ENCODE measurements at regions not wholly inside any gene's neighbourhood (a gene's known extent, or its start where the extent isn't known, plus 50 kb on each side); places are given as distances from the start of the nearest gene placed in this dataset.
"Not testable (repeated sequence)": the region's sequence is repeated elsewhere in the genome, so short reads cannot be mapped to it uniquely, and the experiment has no call there.

DNA sequence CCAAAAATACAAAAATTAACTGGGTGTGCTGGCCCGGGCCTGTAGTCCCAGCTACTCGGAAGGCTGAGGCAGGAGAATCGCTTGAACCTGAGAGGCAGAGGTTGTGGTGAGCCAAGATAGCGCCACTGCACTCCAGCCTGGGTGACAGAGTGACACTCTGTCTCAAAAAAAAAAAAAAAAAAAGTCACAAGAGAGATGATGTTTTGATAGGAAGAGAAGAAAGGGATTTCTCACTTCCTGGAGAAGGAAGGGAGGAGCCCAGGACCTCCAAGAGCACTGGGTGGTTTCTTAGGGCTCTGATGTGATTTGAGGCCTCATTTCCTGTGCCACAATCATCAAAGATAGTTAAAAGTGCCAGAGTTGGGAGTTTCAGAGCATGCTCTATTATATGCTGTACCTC lies 1048.3 kb downstream of the BCL11B start:
- DNase-seq: not testable (repeated sequence)

DNA sequence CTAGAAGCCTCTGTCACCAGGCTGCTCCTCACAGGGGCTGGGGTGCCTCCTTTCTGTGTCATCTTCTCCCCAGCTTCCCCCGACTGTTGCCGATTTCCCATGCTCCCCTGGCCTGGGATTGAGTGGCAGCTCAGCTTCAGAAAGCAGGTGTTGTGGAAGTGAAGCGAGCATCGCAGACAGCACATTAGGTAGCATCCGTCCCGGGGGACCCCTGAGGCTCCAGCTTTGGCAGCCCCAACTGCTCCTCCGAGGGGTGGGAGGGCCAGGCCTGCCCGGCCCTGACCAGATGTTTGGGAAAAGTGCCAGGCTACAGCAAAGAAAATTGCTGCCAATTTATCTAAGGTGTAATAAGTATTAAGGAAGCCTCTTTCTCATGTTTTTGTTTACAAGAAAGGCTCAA lies 1045.6 kb downstream of the BCL11B start:
- DNase-seq: no peak

DNA sequence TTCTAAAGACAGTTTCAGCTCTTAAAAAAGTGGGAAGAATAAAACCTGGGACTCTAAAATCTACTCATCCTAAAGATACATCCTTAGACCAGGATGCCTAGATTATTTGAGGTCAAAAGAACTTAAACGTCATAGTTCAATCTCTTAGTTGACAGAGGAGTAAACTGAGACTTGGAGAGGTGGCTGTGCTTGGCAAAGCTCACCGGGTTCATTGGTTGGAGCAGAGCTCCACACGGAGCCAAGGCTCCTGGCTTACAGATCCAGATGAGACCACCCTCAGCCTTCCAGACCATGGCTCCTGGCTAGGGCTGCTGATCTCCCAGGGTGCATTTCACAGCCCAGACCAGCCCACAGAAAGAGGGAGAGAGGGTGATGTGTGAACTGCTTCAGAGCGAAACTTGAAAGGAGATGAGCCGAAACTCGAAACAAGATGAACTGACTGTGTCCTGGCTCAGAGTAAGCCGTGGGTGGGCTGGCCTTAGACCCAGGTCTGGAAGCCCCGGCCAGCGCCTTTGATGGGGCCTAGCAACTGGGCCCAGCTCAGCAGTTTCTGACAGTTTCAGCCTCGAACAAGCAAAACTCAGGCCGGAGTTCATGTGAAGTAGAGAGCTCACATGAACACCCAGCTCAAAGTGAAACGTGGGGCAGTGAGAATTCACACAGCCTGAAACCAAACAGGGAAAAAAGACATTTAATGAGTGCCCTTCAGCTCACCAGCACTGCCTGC lies 1044.8 kb downstream of the BCL11B start:
- DNase-seq: no peak

DNA sequence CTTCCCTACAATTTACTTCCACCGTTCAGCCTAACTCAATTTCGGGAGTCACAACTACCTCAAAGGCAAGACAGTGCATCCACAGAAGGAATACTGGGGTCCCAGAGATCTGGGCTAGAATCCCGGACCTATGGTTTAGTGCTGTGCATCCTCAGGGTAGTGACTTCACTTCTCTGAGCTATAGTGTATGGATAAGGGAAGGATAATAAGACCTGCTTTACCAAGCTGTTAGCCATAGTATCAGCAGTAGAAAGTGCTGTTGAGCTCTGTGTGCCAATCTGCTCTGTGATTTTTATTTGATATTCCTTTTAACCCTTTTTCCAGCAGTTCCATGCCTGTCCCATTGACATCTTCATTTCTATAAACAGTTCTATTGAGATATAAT lies 1044.3 kb downstream of the BCL11B start:
- DNase-seq: no peak

DNA sequence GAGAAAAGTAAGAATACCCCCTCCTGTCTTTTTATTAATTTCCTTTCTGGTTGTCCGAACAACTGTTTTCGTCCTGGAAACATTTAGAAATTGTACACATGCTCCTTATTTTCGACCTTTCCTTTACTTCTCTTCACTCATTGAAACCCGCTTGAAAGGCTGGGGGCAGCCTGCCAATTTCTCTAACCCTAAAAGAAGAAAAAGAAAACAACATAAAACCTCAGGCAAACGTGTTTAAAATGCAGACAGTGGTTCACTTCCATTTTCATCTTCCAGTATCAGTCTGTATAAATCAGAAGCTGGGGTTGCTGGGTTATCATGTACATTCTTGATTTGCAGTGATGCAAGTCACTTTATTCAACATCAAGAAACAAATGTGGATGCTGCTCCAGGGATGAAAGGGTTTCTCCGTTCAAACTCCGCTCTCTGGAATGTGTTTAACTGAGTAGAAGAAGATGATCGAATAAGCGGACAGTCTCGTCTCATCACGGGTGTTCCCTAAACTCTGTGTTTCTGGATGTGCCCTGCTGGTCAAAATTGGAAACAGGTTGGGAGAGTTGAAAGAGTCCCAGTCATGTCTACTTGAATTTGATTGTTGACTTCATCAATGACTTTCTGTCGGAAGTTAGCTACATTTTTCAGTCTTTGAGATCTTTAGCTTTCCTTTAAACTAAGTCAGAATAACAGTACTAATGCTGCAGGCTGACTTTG lies 1042.2 kb downstream of the BCL11B start:
- no peak for DNase-seq

DNA sequence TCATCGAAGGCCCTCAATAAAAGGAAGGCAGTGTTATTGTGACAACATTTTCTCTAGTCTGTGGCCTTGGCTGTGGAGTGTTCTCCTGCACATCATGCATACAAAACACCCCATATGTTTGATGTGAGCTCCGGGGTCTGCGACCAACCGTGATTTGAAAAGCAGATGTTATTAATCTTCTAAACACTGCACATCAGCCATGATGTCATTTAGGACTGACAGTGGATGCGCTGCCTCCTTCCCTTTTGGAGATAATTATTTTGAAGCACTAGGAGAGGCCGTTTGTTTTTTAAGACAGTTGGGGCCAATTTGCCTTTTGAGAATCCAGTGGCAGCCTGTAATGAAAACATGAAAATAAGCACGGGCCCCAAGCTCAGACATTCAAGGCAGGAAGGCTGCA lies 1041.6 kb downstream of the BCL11B start:
- no peak for DNase-seq

DNA sequence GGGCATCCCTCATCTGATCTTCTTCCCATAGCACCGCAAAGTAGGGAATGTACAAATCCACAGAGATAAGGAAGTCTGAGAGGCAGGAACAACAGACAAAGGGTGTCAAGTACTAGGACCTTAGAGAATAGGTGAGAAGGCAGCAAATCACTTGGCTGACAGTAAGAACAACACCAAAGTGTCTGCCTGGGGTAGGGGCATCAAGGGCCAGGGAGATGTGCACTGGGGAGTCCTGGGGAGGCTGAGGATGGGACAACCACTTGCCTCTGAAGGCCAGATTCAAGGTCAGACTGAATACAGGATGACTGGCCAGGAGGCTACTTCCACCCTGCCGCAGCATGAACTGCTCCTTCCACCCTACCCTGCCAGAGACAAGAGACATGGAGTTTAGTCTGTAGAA lies 1040.8 kb downstream of the BCL11B start:
- DNase-seq: no peak

DNA sequence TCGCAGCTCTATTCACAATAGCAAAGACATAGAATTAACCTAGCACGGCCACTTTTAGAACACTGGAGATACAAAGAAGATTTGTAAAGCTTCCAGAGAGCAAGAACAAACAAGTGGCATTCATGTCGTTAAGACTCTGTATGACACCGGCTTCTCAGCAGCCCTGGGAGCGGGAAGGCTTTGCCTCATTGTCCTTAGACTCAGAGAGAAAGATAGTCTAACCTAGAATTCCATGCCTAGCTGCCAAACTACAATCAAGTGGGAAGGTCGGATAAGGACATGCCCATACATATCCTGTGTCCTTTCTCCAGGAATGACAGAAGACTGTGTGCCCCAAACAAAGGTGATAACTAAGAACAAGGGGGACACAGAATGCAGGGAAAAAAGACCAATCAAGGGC lies 1038.3 kb downstream of the BCL11B start:
- DNase-seq: no peak

DNA sequence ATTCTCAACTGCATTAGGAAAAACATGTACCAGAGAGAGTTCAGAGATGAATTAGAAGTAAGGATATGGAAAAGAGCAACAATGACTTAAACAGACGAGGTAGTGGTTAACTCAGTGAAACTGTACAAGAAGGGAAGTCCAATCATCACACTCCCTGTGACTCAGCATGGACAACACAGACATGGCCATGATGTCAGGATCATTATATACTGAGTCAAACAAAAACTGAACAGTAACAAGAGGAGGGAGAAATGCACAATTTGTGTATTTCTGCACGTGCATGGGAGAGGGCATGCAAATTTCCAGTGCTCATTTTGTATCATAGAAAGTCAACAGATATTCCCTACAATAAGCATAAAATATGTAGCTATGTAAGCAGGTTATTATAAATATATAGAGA lies 1037.8 kb downstream of the BCL11B start:
- no peak for DNase-seq

DNA sequence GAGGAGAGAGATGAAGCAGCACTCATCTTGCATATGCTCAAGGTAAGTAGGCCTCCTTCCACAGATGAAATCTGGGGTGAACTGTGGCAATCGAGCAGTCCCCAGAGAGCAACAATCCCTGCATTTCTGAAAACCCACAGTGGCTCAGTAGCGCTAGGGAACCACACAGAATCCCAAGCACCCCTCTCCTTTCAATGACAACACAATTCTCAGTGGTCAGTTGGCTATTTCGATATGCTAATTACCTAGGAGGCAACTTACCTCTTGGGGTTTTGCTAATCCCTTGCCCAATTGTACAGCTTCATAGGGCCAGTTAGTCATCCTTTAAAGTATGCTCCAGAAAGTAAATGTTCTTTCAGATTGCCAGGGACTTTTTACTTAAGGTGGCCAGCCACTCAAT lies 1035.7 kb downstream of the BCL11B start:
- DNase-seq: no peak

DNA sequence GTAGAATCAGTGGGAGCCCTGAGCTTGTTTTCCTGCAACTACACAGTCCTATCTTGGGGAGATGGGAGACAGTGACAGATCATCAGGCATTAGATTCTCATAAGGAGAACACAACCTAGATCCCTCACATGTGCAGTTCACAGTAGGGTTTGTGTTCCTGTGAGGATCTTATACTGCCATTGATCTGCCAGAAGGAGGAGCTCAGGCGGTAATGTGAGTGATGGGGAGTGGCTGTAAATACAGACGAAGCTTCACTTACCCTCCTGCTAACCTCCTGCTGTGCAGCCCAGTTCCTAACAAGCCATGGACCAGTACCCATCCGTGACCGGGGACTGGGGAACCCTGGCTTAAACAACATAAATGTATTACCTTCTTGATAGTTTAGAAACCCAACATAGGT lies 1034.1 kb downstream of the BCL11B start:
- no peak for DNase-seq

DNA sequence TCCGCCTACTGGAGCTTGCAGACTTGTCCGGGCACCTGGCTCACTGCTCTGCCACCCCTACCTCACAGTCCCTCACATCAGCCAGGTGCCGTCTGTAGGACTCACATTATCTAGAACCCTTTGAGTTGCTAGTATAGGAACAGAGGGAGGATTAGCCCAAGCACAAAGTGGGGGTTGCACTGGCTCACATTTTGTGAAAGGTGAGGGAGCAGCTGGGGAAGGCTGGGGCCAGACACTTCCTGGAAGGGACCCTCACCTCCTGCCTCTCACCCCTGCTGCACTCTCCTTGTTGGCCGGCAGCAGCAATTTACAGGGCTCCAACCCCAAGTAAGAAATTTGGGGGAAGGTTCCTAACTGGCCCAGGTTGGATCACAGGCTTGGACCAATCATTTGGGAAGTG lies 1031.6 kb downstream of the BCL11B start:
- DNase-seq: no peak

DNA sequence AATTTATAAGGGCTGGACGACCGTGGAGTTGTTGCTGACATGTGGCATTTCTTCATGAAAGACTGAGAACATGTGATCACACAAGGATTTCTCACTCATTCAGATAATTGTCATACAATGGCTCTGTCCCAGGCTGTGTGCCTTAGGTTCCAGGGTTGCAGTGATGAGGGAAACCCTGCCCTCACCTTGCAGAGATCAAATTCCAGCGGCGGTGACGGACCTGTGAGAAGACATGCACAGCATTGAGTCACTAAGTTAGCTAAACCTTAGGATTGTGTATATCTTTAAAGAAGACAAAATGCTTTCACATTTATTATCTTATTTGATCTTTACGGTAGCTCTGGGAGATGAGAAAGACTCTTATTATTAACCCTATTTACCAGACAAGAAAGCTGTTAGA lies 1029.1 kb downstream of the BCL11B start:
- no peak for DNase-seq

DNA sequence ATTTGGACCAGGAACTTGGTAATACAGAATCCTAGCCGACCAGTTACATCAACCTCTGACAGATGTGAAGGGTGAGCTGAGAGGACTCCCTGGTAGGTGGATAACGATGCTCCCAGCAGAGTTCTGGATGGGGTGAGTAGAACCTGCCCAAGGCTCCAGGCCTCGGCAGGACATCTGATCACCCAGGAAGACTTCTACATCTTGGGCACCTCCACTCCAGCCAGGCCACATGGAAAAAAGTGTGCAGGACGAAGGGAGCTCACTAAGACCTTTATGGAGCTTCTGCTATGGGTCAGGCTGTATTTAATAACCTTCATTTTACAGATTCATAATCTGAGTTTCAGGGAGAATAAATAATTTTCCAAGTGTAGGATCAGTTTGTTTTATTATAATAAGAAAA lies 1028.7 kb downstream of the BCL11B start:
- DNase-seq: no peak

DNA sequence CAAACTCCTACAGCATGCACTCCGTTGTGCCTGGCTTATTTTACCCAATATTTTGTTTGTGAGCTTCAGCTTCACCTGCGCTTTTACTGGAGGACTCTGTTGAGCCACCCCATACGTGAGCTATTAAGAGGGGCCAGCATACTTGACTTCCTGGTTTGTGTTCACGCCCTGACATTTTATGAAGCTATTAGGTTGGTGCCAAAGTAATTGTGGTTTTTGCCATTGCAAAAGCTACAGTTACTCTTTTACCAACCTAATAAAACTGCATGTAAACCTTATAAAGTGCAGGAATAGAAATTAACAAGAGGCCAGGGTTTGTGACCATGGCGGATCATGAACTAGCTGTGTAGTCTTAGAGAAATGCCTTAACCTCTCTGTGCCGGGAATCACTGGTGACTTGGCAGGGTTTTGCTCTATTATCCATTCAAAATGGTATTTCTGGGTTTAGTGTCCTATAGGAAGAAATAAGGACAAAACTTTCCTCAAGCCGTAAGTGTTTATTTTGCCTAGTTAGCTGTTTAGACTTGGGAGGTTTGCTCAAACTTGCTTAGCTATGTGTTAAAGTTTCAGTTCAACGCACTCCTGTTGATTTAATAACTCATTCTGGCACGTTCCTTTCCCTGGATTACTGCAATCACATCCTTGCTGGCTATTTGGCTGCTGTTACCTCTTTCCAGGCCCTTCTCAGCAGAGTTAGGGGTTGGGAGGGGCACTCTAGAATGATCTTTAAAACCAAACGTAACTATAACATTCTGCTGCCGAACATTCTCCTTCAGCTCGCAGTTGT lies 1027.6 kb downstream of the BCL11B start:
- DNase-seq: no peak

DNA sequence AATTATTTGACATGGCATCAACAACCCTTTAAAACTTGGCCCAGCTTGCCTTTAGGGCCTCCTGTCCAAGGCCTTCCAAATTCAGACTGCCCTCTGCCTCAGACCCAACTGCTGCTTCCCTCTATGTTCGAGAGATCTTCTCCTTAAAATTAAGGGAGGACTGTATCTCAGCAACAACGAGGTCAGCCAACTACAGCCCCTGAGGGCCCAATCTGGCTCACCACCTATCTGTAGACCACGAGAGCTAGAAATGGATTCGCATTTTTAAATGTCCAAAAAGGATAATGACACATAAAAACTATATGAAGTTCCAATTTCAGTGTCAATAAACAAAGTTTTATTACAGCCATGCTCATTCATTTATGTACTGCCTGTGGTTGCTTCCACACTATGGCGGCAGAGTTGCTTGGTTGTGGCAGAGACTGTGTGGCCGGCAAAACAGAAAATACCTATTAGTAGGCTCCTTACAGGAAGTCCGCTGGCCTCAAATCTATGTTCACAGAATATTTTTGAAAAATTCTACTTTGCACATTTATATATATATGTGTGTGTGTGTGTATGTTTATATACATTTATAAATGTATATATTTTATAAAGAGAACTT lies 1026.9 kb downstream of the BCL11B start:
- DNase-seq: no peak

DNA sequence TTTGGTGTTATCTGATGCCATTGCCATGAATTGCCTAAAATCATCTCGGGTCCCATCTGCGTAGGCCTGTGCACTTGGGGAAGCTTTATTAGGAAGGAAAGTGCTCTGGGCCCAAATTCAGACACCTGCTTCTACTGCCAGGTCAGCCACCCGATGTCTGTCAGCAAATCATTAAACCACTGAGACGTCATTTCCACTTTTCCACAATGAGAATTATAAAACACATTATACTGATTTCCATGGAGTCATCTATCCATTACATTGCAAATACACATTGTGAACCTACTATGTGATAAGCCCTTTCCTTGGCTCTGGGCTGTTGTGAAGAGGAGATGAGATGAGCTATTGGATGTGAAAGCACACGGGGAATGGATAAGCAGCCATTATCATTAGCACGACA lies 1022.9 kb downstream of the BCL11B start:
- DNase-seq: no peak

DNA sequence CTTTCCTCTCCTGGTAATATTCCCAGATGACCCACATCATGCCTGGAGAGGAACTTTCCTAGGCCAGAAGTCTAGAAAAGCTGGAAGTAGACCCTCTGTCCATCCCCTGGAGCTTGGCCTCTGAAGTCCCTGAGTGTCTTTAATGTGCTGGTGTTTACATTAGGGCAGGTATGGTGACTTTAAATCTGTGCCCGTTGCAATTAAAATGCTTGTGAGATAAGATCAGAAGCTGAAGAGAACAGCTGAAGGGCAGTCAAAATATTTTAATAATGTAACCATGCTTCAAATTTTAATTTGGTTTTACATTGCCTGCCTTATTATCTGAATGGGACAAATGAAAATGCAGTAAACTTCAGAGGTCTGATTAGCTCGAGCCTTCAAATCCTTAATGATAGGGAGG lies 1022.5 kb downstream of the BCL11B start:
- DNase-seq: no peak

DNA sequence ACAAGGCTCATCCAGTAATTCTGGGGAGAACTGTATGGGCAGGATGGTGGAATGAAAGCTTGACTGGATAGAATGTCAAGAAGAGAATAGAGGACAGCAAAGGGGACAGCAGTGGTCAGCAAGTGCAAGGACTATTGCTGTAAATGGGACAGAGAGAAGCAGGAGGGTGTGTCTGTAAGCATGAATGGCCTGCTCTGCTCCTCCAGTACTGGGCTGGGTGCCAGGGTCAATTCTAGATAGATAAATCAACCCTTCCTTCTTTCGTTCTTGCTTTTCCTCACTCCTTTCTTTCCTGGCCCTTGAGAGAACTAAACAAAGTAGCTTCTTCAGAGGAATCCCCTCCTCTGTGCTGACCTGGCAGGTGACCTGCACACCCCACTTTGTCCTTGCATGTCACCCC lies 1019.2 kb downstream of the BCL11B start:
- DNase-seq: no peak

DNA sequence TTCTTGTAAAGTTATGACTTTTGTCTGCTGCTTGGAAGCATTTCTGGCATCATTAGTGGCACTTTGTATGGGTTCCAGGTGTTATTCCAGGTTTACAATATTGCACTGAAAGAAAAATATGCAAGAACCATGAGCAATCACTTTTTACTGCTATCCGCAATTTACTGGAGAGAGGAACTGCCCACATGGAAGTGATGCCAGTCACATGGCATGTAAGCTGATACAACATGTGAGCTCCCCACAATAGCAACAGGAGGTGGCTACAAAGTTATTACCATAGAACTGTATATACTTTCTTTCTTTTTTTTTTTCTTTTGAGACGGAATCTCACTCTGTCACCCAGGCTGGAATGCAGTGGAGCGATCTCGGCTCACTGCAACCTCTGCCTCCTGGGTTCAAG lies 1012.1 kb downstream of the BCL11B start:
- DNase-seq: no peak

DNA sequence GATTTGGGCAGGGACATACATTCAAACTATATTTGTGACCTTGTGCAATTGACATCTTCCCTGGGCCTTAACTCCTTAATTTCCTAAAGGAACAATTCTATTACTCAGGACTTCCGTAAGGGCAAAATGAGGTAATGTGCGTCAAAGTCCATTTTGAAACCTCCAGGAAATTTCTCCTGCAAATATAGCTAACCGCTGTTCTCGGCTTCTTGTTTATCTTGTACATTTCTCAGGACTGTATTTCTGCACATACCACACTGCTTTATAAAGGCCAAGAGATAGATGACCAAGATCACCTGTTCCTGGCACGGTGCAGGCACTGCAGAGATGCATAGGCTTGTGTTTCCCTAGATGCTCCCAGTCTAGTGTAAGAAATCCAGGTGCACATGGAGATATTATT lies 1009.4 kb downstream of the BCL11B start:
- no peak for DNase-seq

DNA sequence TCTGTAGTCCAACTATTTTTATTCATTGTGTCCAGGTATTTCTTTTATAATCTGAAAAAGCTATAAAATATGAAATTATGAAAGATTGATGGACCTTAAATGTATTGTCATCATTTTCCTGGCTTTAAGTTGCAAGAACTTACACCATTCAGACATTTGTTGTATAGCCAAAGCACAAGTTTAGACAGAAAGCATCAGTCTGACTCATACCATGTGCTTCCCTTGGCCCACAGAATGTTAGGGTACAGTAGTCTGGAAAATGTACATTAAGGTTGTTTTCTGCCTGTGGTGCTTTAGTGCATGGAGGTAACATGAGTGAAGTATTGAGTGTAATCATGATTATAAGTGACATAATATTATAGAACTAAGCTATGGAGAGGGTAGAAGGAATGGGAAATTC lies 1002.5 kb downstream of the BCL11B start:
- DNase-seq: no peak

DNA sequence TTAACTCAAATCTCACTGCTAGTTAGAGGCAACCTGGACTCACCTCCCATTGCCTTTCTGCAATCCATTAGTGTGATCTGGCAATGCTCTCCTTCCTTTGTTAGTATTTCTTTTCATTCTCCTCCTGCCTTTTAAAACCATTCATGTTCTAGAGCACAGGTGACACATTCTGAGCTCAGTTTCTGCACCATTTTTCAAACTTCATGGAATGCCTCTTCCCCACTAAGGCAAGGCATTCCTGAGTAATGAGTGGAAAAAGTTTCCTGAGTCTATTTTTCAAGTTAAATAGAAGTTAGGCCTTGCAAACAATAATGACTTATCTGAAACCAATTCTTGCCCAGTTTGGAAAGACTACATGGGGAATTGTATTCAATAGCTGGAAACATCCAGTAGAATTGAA lies 1001.8 kb downstream of the BCL11B start:
- no peak for DNase-seq

DNA sequence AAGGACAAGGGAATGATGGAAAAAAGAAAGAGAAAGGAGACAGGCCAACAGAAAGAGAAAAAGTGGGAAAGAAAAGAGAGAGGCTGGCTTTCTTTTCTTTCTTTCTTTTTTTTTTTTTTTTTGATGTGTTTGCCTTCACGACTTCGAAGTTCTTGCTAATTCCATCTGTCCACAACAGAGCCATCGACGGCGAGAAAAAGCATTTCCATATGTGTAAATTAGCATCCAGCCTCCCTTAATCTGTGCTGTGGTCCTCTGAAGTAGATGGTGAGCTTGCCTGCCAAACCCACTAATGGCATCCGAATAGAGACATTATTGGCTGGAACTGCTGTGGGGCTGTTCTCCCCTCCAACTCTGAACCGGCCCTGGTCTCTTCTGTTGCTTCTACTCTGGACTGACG lies 997.4 kb downstream of the BCL11B start:
- no peak for DNase-seq

Measured in OCI-M1 (cell line).